ENCODE measurements at regions not wholly inside any gene's neighbourhood (a gene's known extent, or its start where the extent isn't known, plus 50 kb on each side); places are given as distances from the start of the nearest gene placed in this dataset.

- no peak for DNase-seq (ENCODE audit: low read depth)
- H3K4me3 ChIP-seq (ENCODE audit: low read depth, low read length): no peak overlapping the region
- TF ChIP-seq, protein P1, sequence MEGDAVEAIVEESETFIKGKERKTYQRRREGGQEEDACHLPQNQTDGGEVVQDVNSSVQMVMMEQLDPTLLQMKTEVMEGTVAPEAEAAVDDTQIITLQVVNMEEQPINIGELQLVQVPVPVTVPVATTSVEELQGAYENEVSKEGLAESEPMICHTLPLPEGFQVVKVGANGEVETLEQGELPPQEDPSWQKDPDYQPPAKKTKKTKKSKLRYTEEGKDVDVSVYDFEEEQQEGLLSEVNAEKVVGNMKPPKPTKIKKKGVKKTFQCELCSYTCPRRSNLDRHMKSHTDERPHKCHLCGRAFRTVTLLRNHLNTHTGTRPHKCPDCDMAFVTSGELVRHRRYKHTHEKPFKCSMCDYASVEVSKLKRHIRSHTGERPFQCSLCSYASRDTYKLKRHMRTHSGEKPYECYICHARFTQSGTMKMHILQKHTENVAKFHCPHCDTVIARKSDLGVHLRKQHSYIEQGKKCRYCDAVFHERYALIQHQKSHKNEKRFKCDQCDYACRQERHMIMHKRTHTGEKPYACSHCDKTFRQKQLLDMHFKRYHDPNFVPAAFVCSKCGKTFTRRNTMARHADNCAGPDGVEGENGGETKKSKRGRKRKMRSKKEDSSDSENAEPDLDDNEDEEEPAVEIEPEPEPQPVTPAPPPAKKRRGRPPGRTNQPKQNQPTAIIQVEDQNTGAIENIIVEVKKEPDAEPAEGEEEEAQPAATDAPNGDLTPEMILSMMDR (conservative IDR thresholded peaks at IDR 0.05; ENCODE audit: low read depth, low read length): no peak
Observed at GRCh38 chr9:115712981-115713380, 440.6 kb upstream of the PAPPA start.

GRCh38 chr9:115715666-115716065, 437.9 kb upstream of the PAPPA start:
- no peak overlapping the region for H3K4me3 ChIP-seq (ENCODE audit: low read depth, low read length)
- no peak for DNase-seq (ENCODE audit: low read depth)
- TF ChIP-seq, protein P1 (conservative IDR thresholded peaks at IDR 0.05; ENCODE audit: low read depth, low read length): no peak

DNA sequence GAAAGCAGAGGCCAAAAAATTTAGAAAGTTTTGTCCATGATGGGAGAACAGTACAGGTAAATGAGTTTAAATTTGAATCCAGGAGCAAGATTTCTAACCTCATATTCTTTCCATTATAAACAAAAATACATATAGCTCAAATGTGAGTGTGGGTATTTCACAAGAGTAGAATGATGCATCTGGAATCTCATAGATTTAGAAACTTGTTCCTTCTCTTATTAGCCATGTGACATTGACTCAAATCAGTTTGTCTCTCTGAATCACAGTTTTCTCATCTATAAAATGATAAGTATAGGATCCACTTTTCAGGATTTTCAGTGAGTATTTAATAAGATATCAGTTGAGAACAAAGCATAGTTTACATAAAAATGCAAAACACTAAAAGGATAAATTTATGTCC, 436.3 kb upstream of the PAPPA start:
- DNase-seq (ENCODE audit: low read depth): peak; percentile 70
- no peak overlapping the region for H3K4me3 ChIP-seq (ENCODE audit: low read depth, low read length)
- TF ChIP-seq, protein P1 (conservative IDR thresholded peaks at IDR 0.05; ENCODE audit: low read depth, low read length): no peak

DNA sequence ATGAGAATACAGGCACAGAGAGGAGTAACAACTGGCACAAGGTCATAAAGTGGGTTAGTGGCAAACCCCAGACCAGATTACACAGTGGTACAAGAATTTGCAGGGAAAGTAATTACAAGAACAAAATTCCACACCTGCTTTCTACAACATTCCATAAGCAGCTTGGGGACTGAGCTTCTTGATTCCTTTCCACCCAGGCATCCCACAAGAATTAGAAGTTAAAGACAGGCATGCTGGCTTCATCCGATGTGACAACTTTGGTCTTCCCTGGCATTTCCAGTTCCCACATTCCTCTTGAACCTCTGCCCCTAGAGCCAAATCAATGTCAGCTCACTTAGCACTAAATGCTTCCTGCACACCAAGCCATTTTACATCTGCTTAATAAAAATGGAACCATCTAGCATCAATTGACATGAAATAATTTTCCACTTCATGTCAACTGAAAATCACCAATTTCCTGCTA, 435.8 kb upstream of the PAPPA start:
- DNase-seq (ENCODE audit: low read depth): peak; percentile 74
- H3K4me3 ChIP-seq (ENCODE audit: low read depth, low read length): no peak overlapping the region
- TF ChIP-seq, protein P1 (conservative IDR thresholded peaks at IDR 0.05; ENCODE audit: low read depth, low read length): no peak

- H3K4me3 ChIP-seq (ENCODE audit: low read depth, low read length): no peak overlapping the region
- DNase-seq (ENCODE audit: low read depth): no peak
- TF ChIP-seq, protein P1 (conservative IDR thresholded peaks at IDR 0.05; ENCODE audit: low read depth, low read length): no peak
Observed at GRCh38 chr9:115730396-115730795, 423.2 kb upstream of the PAPPA start.

DNA sequence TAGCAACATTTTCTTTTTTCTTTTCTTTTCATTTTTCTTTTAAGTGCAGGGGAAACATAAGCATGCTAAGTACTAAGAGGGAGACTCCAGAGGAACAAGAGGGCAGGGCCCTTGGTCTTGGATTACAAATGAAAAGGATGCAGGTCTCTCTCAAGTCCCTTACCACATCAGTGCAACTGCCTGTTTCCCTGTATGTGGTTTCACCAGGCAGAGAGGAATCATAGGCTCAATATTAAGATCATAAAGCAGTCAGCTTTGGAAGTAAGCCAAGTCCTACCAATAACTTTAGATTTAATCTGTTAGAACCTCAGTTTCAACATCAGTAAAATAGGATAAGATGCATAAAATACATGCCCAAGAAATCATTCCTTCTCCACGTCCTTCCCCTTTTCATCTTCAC, 422.7 kb upstream of the PAPPA start:
- no peak overlapping the region for H3K4me3 ChIP-seq (ENCODE audit: low read depth, low read length)
- DNase-seq (ENCODE audit: low read depth): peak; percentile 57
- TF ChIP-seq, protein P1 (conservative IDR thresholded peaks at IDR 0.05; ENCODE audit: low read depth, low read length): no peak

GRCh38 chr9:115733318-115734110, 420.1 kb upstream of the PAPPA start:
- no peak overlapping the region for H3K4me3 ChIP-seq (ENCODE audit: low read depth, low read length)
- TF ChIP-seq, protein P1 (conservative IDR thresholded peaks at IDR 0.05; ENCODE audit: low read depth, low read length): no peak
- no peak for DNase-seq (ENCODE audit: low read depth)

All from choroid plexus epithelial cell (primary cell).